NCI-H2107 treated with DMSO at 0.1 percent for 48 hours (cell line): ENCODE measurements at regions not wholly inside any gene's neighbourhood (a gene's known extent, or its start where the extent isn't known, plus 50 kb on each side); places are given as distances from the start of the nearest gene placed in this dataset.

ENCODE experiments used
- DNase-seq: peaks from one replicate; lab custom pipeline; 2025; ENCODE audit not compliant: unreplicated experiment; lab: John Stamatoyannopoulos, UW

DNA sequence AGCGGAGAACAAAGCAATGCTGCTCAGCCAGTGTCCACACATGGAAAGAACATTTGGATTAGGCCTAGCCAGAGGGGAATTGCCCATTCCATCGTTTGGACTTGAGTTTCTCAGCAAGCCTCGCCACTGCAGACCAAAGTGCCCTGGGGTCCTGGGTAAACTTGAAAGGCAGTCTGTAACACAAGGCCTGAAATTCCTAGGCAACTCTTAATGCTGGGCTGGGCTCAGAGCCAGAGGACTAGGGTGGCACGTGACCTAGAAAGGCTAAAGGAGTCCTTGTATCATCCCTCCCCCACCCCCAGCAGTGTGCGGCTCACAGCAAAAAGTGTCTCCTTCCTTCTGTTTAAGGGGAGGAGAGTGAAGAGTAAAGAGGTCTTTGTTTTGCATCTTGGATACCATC lies 210.4 kb upstream of the ARX start:
- no peak for DNase-seq

- DNase-seq, result no peak
Observed at GRCh38 chrX:25219480-25219879, 203.7 kb upstream of the ARX start.

GRCh38 chrX:25213611-25214010 lies 197.8 kb upstream of the ARX start:
- no peak for DNase-seq

DNA sequence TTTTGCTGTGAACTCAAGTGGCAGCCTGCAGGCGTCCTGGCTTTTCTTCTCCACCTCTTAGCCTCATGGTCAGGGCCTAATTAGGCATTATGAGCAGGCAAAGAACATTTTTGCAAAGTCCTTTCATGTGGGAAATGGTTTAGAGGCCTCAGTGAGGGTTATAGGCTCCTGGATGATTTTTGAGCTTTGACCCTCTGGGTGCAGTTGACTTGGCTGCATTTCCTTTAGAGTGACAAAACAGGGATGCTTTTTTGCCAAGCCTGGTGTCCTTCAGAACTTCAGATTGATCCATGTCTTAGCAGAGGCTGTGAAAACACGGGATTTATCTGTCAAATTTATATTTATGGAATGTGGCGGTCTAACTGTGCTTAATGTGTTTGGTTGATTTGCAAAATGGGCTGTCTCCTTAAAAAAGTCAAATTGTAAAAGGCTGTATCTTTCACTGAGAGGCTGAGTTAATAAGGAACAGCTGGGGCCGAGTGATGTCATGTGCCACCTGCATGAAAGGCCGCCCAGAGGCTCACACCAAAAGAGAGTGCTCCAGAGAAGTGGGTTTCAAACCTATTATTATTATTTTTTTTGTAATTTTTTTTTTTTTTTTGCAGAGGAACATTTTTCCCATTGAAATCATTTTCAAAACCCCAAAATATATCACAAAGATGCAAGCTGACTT lies 192.2 kb upstream of the ARX start:
- no peak for DNase-seq

DNA sequence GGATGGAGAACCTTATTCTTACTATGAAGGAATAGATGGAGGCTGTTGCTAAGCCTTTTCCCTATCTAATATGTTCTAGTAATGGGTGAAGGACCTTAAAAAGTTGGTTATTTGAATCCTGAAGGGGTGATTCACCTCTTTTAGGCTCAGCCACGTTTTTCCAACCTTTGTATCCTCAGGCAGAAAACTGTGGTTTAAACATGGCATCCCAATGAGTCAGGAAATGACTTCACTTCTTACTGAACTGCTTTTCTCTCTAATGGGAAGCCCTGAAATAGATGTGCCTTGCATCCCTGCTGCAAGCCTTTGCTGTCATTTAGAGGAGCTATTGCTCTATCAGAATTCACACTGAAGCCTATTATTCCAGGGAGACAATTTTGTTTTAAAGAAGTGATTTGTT lies 191.0 kb upstream of the ARX start:
- no peak for DNase-seq

GRCh38 chrX:25204182-25204581 lies 188.4 kb upstream of the ARX start:
- no peak for DNase-seq

GRCh38 chrX:25202827-25203226 lies 187.1 kb upstream of the ARX start:
- no peak for DNase-seq

GRCh38 chrX:25198891-25199290 lies 183.1 kb upstream of the ARX start:
- DNase-seq, result no peak

DNA sequence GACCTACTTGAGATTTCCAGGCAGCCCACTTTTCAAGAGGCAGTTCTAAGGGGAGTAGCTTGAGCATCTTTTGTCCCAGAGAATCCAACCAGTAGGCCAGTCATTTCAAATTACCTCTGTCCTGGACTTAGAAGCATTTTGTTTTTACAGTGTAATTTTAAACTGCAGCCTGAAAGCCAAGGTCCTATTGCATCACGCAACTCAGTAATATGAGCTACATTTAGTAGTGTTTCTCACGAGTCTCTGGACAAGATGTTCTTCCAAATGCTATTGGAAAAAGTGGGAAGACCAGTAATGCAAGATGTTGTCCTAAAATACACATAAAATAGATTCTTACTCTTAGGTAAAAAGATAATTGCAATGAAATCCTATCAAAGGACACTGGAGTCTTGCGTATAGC lies 182.5 kb upstream of the ARX start:
- no peak for DNase-seq

- no peak for DNase-seq
Observed at GRCh38 chrX:25196221-25196620, 180.5 kb upstream of the ARX start.

- DNase-seq, result no peak
Observed at GRCh38 chrX:25191403-25191802, 175.6 kb upstream of the ARX start.

DNA sequence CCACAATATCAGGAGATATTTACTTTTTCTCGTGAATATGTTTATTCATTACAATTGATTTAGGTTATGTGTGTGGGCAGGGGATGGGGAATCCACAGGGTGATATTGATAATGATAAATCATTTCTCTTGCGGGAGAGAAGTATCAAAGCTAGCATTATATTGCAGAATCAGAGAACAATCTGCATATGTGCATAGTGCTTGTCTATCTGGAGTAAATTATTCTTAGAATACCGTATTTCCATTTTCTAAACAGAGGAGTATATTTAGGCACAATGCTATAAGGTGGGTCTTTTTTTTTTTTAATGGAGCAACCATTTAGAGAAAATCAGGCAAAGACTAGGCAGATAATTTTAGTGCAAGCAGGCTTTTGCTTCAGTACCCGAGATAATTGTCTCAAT lies 166.0 kb upstream of the ARX start:
- no peak for DNase-seq

GRCh38 chrX:25180242-25180641 lies 164.5 kb upstream of the ARX start:
- no peak for DNase-seq

DNA sequence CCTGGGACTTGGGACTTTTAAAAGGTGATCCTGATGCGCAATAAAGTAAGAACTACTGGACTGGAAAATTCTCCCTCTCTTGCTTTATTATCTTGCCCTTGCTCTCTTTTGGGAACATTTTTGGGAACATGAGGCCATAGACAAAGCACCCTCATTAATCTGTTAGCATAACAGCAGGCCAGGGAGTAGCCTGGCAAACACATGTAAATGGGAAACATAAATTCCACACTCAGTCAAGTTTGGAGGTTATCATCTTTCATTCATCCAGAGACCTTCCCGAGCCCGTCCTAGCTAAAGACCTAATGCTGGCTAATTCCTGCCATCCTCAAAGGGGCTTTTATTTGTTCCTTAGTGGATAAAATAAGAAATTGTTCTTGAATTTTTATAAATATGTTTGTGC lies 162.8 kb upstream of the ARX start:
- DNase-seq, result no peak

DNA sequence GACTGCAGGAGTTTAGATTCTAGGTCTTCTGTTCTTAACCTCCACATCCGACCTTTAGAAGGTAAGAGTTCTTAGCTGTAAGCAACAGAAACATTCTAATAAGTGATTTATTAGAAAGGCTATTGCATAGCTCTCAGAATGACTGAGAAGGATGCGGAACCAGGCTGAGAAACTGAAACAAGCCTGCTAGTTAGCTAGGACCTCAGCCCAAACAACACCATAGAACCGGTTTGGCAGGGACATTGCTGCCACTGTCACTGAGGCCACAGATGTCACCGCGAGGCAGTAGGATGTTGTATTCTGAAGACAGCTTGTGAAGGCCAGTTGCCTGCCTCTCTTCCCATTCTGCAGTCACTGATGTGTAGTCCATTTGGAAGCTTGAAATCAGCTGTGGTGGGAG lies 160.0 kb upstream of the ARX start:
- DNase-seq, result no peak

GRCh38 chrX:25175171-25175570 lies 159.4 kb upstream of the ARX start:
- no peak for DNase-seq

DNA sequence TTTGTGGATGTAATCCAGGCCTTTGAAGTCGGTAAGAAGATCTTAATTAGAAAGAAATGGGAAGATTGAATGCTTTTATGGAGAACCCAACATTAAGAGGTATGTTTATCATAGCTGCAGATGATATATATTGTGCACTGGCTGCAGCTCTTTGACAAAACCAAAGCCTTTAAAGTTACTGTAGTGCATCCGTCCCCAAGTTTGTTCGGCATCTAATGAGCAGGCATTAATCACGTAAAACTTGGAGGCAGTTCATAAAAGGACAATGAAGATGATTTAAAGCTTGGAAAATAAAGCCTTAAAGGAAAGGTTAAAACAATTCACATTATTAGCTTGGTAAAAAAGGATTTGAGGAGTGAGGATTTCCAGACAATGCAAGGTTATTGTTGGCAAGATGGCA lies 150.8 kb upstream of the ARX start:
- no peak for DNase-seq

DNA sequence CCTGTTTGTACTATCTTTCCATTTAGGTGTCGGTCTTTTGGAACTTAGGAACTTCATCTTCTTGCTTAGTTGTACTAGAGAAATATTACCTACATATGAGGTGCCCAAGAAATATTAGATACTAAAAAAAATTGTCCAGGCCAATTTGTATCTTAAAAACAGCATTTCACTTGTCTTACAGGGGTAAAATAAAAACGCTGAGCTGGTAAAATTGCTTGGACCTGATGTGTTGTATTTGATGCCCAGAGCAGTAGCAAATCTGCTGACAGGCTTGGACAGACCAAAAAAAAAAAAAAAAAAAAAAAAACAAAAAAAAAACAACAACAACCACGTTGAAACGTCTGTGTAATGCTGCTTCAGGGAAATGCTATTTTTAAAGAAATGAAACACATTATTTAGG lies 150.4 kb upstream of the ARX start:
- no peak for DNase-seq

DNA sequence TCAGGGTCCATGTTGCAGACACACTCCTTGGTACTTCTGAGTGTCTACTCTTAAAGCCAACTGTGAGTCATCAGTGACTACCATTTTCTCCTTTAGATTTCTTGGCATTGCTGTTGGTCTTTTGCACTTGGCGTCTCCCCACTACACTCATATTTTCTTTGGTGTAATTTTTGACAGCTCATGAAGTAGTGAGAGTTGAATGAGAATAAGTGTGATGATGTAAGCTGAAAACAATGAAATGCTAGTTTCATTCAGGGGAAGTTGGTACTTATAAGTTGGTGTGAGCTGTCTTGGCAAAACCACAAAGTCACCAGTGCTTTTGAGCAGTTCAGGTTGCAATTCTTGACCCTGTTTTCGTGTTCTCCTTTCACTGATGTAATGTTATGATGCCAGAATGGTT lies 142.9 kb upstream of the ARX start:
- no peak for DNase-seq

DNA sequence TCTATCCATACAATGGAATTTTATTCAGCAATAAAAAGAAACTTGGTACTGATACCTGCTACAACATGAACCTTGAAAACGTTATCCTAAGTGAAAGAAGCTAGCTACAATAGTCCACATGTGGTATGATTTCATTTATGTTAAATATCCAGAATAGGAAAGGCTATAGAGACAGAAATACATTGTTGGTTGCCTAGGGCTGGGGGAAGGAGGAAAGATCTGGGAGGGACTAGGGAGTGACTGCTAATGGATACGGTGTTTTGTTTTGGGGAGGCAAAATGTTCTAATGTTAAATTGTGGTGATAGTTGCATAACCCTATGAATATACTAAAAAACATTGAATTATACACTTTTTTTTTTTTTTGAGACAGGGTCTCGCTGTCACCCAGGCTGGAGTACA lies 141.1 kb upstream of the ARX start:
- DNase-seq, result no peak

GRCh38 chrX:25156323-25156722 lies 140.6 kb upstream of the ARX start:
- DNase-seq, result no peak

DNA sequence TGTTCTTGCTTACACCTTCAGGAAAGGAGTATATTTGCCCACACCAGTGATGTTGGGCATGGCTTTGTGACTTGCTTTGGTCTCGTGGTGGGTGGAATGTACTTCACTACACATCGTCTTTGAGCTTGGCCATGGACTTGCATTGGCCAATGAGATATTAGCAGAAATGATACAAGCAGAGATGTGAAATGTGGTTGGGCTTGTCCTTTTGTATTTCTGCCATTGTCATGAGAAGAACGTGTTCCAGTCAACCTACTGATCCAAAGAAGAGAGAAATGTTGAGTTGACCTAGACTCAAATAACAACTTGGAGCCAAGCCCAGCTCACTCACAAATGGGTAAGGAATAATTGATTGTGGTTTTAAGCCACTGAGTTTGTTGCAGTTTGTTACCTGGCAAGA lies 138.4 kb upstream of the ARX start:
- DNase-seq, result peak; percentile 19

DNA sequence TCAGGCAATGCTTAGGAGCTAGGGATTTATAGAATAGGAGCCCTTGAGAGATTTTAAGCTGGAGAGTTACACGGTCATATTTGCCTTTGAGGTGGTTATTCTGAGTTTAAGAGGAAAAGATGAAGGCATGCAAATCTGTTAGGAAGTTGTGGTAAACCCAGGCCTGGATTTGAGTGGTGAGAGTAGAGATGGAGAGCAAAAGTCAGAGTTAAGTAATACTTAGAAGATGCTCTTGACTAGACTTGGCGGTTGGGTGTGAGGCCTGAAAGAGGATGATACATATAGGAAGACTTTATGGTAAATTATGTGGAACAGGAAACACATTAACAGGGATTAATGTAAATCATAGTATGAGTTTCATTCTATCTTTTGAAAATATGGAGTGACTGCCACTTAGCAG lies 136.0 kb upstream of the ARX start:
- DNase-seq, result no peak
